HG03432 (cell line): ENCODE measurements at regions not wholly inside any gene's neighbourhood (a gene's known extent, or its start where the extent isn't known, plus 50 kb on each side); places are given as distances from the start of the nearest gene placed in this dataset.

Experiments
- ATAC-seq: cut with Tn5 transposase; IDR thresholded peaks from one replicate; pipeline ENCODE4 v1.9.1; 2021; ENCODE audit warnings: mild to moderate bottlenecking, moderate library complexity; ENCODE audit not compliant: unreplicated experiment

GRCh38 chr9:84170521-84171141 lies 169.9 kb downstream of the SLC28A3 start:
- no peak for ATAC-seq

GRCh38 chr9:84173961-84174360 lies 166.6 kb downstream of the SLC28A3 start:
- ATAC-seq: no peak

- no peak for ATAC-seq
Measured at GRCh38 chr9:84174486-84174885, 166.1 kb downstream of the SLC28A3 start.

GRCh38 chr9:84177407-84177806 lies 163.2 kb downstream of the SLC28A3 start:
- ATAC-seq: no peak

GRCh38 chr9:84179531-84179930 lies 161.0 kb downstream of the SLC28A3 start:
- ATAC-seq: no peak

- no peak for ATAC-seq
Measured at GRCh38 chr9:84187090-84187489, 153.5 kb downstream of the SLC28A3 start.

GRCh38 chr9:84189904-84190303 lies 150.7 kb downstream of the SLC28A3 start:
- ATAC-seq: no peak

GRCh38 chr9:84190411-84190810 lies 150.1 kb downstream of the SLC28A3 start:
- ATAC-seq: no peak

GRCh38 chr9:84206801-84207370 lies 133.7 kb downstream of the SLC28A3 start:
- no peak for ATAC-seq

- ATAC-seq: no peak
Measured at GRCh38 chr9:84207491-84207951, 133.0 kb downstream of the SLC28A3 start.

- no peak for ATAC-seq
Measured at GRCh38 chr9:84212246-84212645, 128.3 kb downstream of the SLC28A3 start.

- ATAC-seq: no peak
Measured at GRCh38 chr9:84212982-84213381, 127.6 kb downstream of the SLC28A3 start.

- no peak for ATAC-seq
Measured at GRCh38 chr9:84216151-84216550, 124.4 kb downstream of the SLC28A3 start.

- ATAC-seq: no peak
Measured at GRCh38 chr9:84218322-84218721, 122.2 kb downstream of the SLC28A3 start.

- ATAC-seq: no peak
Measured at GRCh38 chr9:84224246-84224645, 116.3 kb downstream of the SLC28A3 start.
